Activated naive CD4-positive, alpha-beta T cell treated with anti-CD3 and anti-CD28 coated beads for 36 hours (primary cell): ENCODE measurements at regions not wholly inside any gene's neighbourhood (a gene's known extent, or its start where the extent isn't known, plus 50 kb on each side); places are given as distances from the start of the nearest gene placed in this dataset.

Source experiments
- CTCF ChIA-PET: fragments of 350-600 bp; sonication (Branson Sonifier 250); formaldehyde crosslinking; loops from one replicate; lab custom pipeline; 2021; ENCODE audit warnings: antibody characterized with exemption; lab: Charles Lee
- DNase-seq: peaks from one replicate; pipeline ENCODE4 v3.0.0-alpha.2; 2020
- H3K27ac Mint-ChIP-seq: one replicate; pipeline ENCODE4 v1.8.0; 2021; ENCODE audit warnings: mild to moderate bottlenecking, mixed read lengths
- H3K27me3 Mint-ChIP-seq: one replicate; pipeline ENCODE4 v1.8.0; 2021; ENCODE audit warnings: low read depth, mixed read lengths
- H3K36me3 Mint-ChIP-seq: one replicate; pipeline ENCODE4 v1.8.0; 2021; ENCODE audit warnings: low read depth, mixed read lengths
- H3K4me1 Mint-ChIP-seq: one replicate; pipeline ENCODE4 v1.8.0; 2021; ENCODE audit warnings: low read depth, mixed read lengths
- H3K4me3 Mint-ChIP-seq: one replicate; pipeline ENCODE4 v1.8.0; 2021; ENCODE audit warnings: mild to moderate bottlenecking, moderate library complexity, mixed read lengths
- H3K9me3 Mint-ChIP-seq: one replicate; pipeline ENCODE4 v1.8.0; 2021; ENCODE audit warnings: mixed read lengths
- intact Hi-C: fragments of 100-400 bp; cut with micrococcal nuclease; formaldehyde crosslinking; loops from one replicate; pipeline ENCODE4 v1.15.1; 2023

DNA sequence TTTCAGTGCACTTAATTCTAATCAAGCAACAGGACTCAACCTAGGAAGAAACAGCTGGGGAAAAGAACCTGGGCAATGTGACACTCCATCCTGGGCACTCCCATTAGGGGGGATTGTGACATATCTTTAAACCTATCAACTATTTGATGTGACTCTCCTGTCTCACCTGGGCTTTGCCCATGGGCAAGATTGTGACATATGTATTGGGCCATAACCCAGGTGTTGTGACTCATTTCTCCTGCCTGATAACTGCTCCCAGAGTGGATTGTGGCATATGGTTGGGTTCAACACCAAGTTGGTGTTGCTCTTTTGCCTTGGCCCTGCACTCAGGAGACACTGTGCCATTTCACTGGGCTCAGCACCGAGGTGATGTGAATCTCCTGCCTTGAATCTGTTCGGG, 82.6 kb downstream of the ZNF723 start:
- intact Hi-C loops: no loop called here
- no peak for DNase-seq
- H3K9me3 Mint-ChIP-seq: peaks cover 15% of the 10 kb centered on the region
- no peaks in the 10 kb centered on the region for H3K4me1 Mint-ChIP-seq
- H3K36me3 Mint-ChIP-seq: no peaks in the 10 kb centered on the region
- H3K27ac Mint-ChIP-seq: no peak overlapping the region
- H3K27me3 Mint-ChIP-seq: no peaks in the 10 kb centered on the region
- no peak overlapping the region for H3K4me3 Mint-ChIP-seq
- CTCF ChIA-PET: no interaction called here

DNA sequence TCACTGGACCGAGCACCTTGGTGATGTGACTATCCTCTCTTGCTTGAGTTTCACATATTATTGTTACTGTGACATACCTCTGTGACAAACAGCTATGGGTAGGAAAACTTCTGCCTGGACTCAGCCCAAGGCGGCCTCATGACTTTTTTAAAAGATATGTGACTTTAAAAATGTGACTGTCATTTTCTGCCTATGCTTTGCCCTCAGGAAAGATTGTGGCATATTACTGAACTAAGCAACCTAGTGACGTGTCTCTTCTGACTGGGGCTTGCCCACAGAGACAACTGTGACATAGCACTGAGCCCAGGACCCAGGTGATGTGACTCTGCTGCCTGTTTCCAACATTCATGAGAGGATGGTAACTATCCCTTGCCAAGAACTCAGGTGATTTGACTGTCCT, 84.8 kb downstream of the ZNF728 start:
- no peaks in the 10 kb centered on the region for H3K27me3 Mint-ChIP-seq
- H3K4me1 Mint-ChIP-seq: no peaks in the 10 kb centered on the region
- H3K9me3 Mint-ChIP-seq: peaks cover 4% of the 10 kb centered on the region
- no peaks in the 10 kb centered on the region for H3K36me3 Mint-ChIP-seq
- H3K27ac Mint-ChIP-seq: no peak overlapping the region
- DNase-seq: no peak
- CTCF ChIA-PET: interaction anchor here (0.6 kb wide), 1 partner anchor 1542 kb away, joined by 4 read pairs; no protein-coding TSS in a partner anchor
- H3K4me3 Mint-ChIP-seq: no peak overlapping the region
- intact Hi-C loops: no loop called here

GRCh38 chr19:22919946-22920345, 83.0 kb downstream of the ZNF728 start:
- Mint-ChIP-seq H3K36me3 (no peaks in the 10 kb centered on the region), H3K4me3 (no peak overlapping the region), H3K27ac (no peak overlapping the region), H3K4me1 (no peaks in the 10 kb centered on the region), H3K27me3 (no peaks in the 10 kb centered on the region), H3K9me3 (peaks cover 3% of the 10 kb centered on the region)
- no peak for DNase-seq
- CTCF ChIA-PET: no interaction called here
- intact Hi-C loops: no loop called here
